ENCODE measurements at regions not wholly inside any gene's neighbourhood (a gene's known extent, or its start where the extent isn't known, plus 50 kb on each side); places are given as distances from the start of the nearest gene placed in this dataset.

- Histone ChIP-seq H3K27me3 (ENCODE audit: insufficient read depth) (no peaks in the 10 kb centered on the region), H3K9ac (no peak overlapping the region), H3K79me2 (ENCODE audit: insufficient read depth) (no peaks in the 10 kb centered on the region), H3K4me3 (ENCODE audit: low read depth in 2 of 2, low read length in 1 of 2) (no peak overlapping the region), H3F3A (replicated peaks; ENCODE audit: insufficient read depth) (no peaks in the 10 kb centered on the region), H3K4me2 (no peak overlapping the region), H3K4me1 (ENCODE audit: control insufficient read depth in 1 of 2, insufficient read depth in 2 of 2, low read depth in 1 of 2, low read length in 1 of 2) (no peaks in the 10 kb centered on the region), H3K36me3 (replicated peaks in 1 of 2; ENCODE audit: control insufficient read depth in 1 of 2, insufficient read depth in 2 of 2, low read length in 1 of 2) (no peaks in the 10 kb centered on the region), H3K9me2 (no peaks in the 10 kb centered on the region), H3K27ac (ENCODE audit: low read depth in 2 of 2, low read length in 1 of 2) (no peak overlapping the region), H2AFZ (ENCODE audit: low read depth) (no peak overlapping the region), H3K9me3 (no peaks in the 10 kb centered on the region), H4K20me1 (ENCODE audit: insufficient read depth) (no peaks in the 10 kb centered on the region)
- POLR2A ChIA-PET: no interaction called here
- CTCF ChIA-PET: interaction anchor here (0.6 to 1.1 kb wide), 2 partner anchors 14 to 232 kb away, joined by 3 read pairs; no protein-coding TSS in a partner anchor
- WGBS (ENCODE audit: low lambda C conversion rate): 36% methylated on average over 5 of the region's 5 CpGs
- no peak for TF ChIP-seq ZBTB33 (IDR thresholded peaks at IDR 0.05; ENCODE audit: borderline replicate concordance, low read depth)
- no peak for TF ChIP-seq YY1 (IDR thresholded peaks at IDR 0.05; ENCODE audit: low read depth)
- no peak for TF ChIP-seq MEF2A (IDR thresholded peaks at IDR 0.05; ENCODE audit: borderline replicate concordance, low read depth)
- TF ChIP-seq PBX3 (IDR thresholded peaks at IDR 0.05): no peak
- TF ChIP-seq TCF12 (IDR thresholded peaks at IDR 0.05): no peak
- no peak for TF ChIP-seq FOXJ3 (CRISPR knock-in tag; IDR thresholded peaks at IDR 0.05)
- TF ChIP-seq FOSL2 (IDR thresholded peaks at IDR 0.05; ENCODE audit: borderline replicate concordance, low read depth): no peak
- no peak for TF ChIP-seq TAF1 (IDR thresholded peaks at IDR 0.05; ENCODE audit: borderline replicate concordance, low read depth, low read length)
- no peak for TF ChIP-seq TEAD4 (IDR thresholded peaks at IDR 0.05; ENCODE audit: borderline replicate concordance, insufficient read depth)
- TF ChIP-seq NFIC (IDR thresholded peaks at IDR 0.05; ENCODE audit: borderline replicate concordance): no peak
- TF ChIP-seq EP300 (IDR thresholded peaks at IDR 0.05; ENCODE audit: borderline replicate concordance in 1 of 2, low read depth in 1 of 2, low read length in 1 of 2): no peak
- TF ChIP-seq POLR2AphosphoS5 (IDR thresholded peaks at IDR 0.05; ENCODE audit: low read depth, low read length): no peak
- TF ChIP-seq NRF1 (IDR thresholded peaks at IDR 0.05; ENCODE audit: low read depth, low read length): no peak
- TF ChIP-seq RFX5 (IDR thresholded peaks at IDR 0.05; ENCODE audit: low read length): no peak
- no peak for TF ChIP-seq CTCF (IDR thresholded peaks at IDR 0.05)
- no peak for TF ChIP-seq ELF1 (IDR thresholded peaks at IDR 0.05)
- no peak for TF ChIP-seq RAD21 (IDR thresholded peaks at IDR 0.05; ENCODE audit: low read length)
- TF ChIP-seq USF2 (IDR thresholded peaks at IDR 0.05; ENCODE audit: borderline replicate concordance, low read depth, low read length): no peak
- no peak for TF ChIP-seq EZH2phosphoT487 (IDR thresholded peaks at IDR 0.05; ENCODE audit: borderline replicate concordance, low read depth)
- TF ChIP-seq SMC3 (IDR thresholded peaks at IDR 0.05; ENCODE audit: low read depth, low read length): no peak
- no peak for DNase-seq
Observed at GRCh38 chr6:15768999-15769398, 106.2 kb upstream of the DTNBP1 start.
